H1 (cell line): ENCODE measurements at regions not wholly inside any gene's neighbourhood (a gene's known extent, or its start where the extent isn't known, plus 50 kb on each side); places are given as distances from the start of the nearest gene placed in this dataset.
A peak's percentile ranks its signal among the peaks of the same experiment; 100 is the strongest.

Experiments
- CTCF ChIA-PET: fragments of 300-600 bp; sonication (Branson Sonifier 250); formaldehyde crosslinking; loops from one replicate; lab custom pipeline; 2021; ENCODE audit not compliant: partially characterized antibody; lab: Charles Lee
- POLR2A ChIA-PET: fragments of 300-600 bp; sonication (Branson Sonifier 250); formaldehyde crosslinking; loops from one replicate; lab custom pipeline; 2021; ENCODE audit warnings: inconsistent platforms; ENCODE audit not compliant: partially characterized antibody; lab: Charles Lee
- DNase-seq, 2 experiments: peaks; one replicate each; pipeline versions ENCODE4 v3.0.0 to v3.0.0-alpha.2; 2010 to 2022; ENCODE audit warnings: low spot score in 2 of 2, low read depth in 1 of 2, mixed read lengths in 1 of 2
- FAIRE-seq: peaks from 2 replicates; lab custom pipeline; 2011; peaks lifted over from hg19 to GRCh38; lab: Jason Lieb, UNC
- H2AFZ ChIP-seq: 2 replicates; pipeline ENCODE4 v1.8.1; 2012; ENCODE audit warnings: low read length, inconsistent platforms
- H2AK5ac ChIP-seq: 2 replicates; pipeline ENCODE4 v1.6.1; 2013; ENCODE audit warnings: low read depth, low read length
- H2BK120ac ChIP-seq: replicated peaks from 2 replicates; pipeline ENCODE3; 2013; ENCODE audit warnings: low read depth, low read length, inconsistent platforms
- H2BK12ac ChIP-seq: 2 replicates; pipeline ENCODE4 v1.6.1; 2013; ENCODE audit warnings: low read depth, low read length
- H2BK15ac ChIP-seq: 2 replicates; pipeline ENCODE4 v1.6.1; 2013; ENCODE audit warnings: low read length
- H2BK20ac ChIP-seq: 2 replicates; pipeline ENCODE4 v1.6.1; 2013; ENCODE audit warnings: low read length
- H2BK5ac ChIP-seq: 2 replicates; pipeline ENCODE4 v1.6.1; 2013; ENCODE audit warnings: low read depth, low read length
- H3K14ac ChIP-seq: 2 replicates; pipeline ENCODE4 v1.6.1; 2013; ENCODE audit warnings: inconsistent platforms; ENCODE audit not compliant: insufficient read length
- H3K18ac ChIP-seq: 2 replicates; pipeline ENCODE4 v1.6.1; 2013; ENCODE audit warnings: low read length; ENCODE audit errors: extremely low read depth
- H3K23ac ChIP-seq: 2 replicates; pipeline ENCODE4 v1.6.1; 2013; ENCODE audit warnings: inconsistent platforms; ENCODE audit not compliant: insufficient read length
- H3K23me2 ChIP-seq: 2 replicates; pipeline ENCODE4 v1.6.1; 2013; ENCODE audit warnings: low read depth, low read length
- H3K27ac ChIP-seq: 2 replicates; pipeline ENCODE4 v1.6.1; 2011; ENCODE audit warnings: low read depth, low read length, inconsistent platforms
- H3K27me3 ChIP-seq, 4 experiments: replicated peaks in 1 of 4; 1 replicate in 1 of 4; 2 replicates in 3 of 4; pipeline versions ENCODE4 v1.6.1 to v1.8.1; 2011 to 2013; ENCODE audit warnings: low read length in 3 of 4, mild to moderate bottlenecking in 3 of 4, inconsistent platforms in 2 of 4, mixed read lengths in 2 of 4, moderate library complexity in 1 of 4; ENCODE audit not compliant: control insufficient read depth in 3 of 4, insufficient read depth in 3 of 4; ENCODE audit errors: extremely low read depth in 1 of 4
- H3K36me3 ChIP-seq, 4 experiments: 2 replicates each; pipeline versions ENCODE4 v1.6.1 to v1.8.1; 2011 to 2013; ENCODE audit warnings: mild to moderate bottlenecking in 4 of 4, low read length in 3 of 4, moderate library complexity in 2 of 4, control low read depth in 1 of 4, inconsistent platforms in 1 of 4; ENCODE audit not compliant: insufficient read depth in 4 of 4, control insufficient read depth in 2 of 4
- H3K4ac ChIP-seq: replicated peaks from 2 replicates; pipeline ENCODE3; 2013; ENCODE audit warnings: low read length, low read depth, mixed read lengths, inconsistent platforms; ENCODE audit not compliant: insufficient read length
- H3K4me1 ChIP-seq, 4 experiments: replicated peaks in 1 of 4; 1 replicate in 1 of 4; 2 replicates in 3 of 4; pipeline versions ENCODE4 v1.6.1 to v1.8.1; 2011 to 2013; ENCODE audit warnings: low read length in 3 of 4, inconsistent platforms in 2 of 4, mixed read lengths in 1 of 4; ENCODE audit not compliant: insufficient read depth in 4 of 4, control insufficient read depth in 3 of 4
- H3K4me2 ChIP-seq, 2 experiments: 2 replicates each; pipeline versions ENCODE4 v1.6.1 to v1.8.1; 2011 to 2013; ENCODE audit warnings: low read depth in 2 of 2, low read length in 2 of 2, control low read depth in 1 of 2, inconsistent platforms in 1 of 2, mild to moderate bottlenecking in 1 of 2; ENCODE audit not compliant: insufficient read depth in 1 of 2
- H3K4me3 ChIP-seq, 4 experiments: fragments of 200-600, 300-600 bp in 1 of 4; sonication (generic), shearing (Covaris generic), sonication (Bioruptor Twin) in 1 of 4; 2 replicates each; pipeline versions ENCODE4 v1.5.1 to v1.8.1; 2011 to 2016; ENCODE audit warnings: low read length in 4 of 4, low read depth in 3 of 4, control low read depth in 2 of 4, inconsistent platforms in 2 of 4, mild to moderate bottlenecking in 2 of 4, mixed read lengths in 1 of 4, moderate library complexity in 1 of 4; ENCODE audit not compliant: insufficient read depth in 2 of 4; ENCODE audit errors: extremely low read depth in 1 of 4
- H3K56ac ChIP-seq: replicated peaks from 2 replicates; pipeline ENCODE3; 2013; ENCODE audit warnings: low read depth, mild to moderate bottlenecking, mixed read lengths, low read length, inconsistent platforms; ENCODE audit not compliant: insufficient read length
- H3K79me1 ChIP-seq: 2 replicates; pipeline ENCODE4 v1.6.1; 2013; ENCODE audit warnings: low read depth, low read length, control low read depth
- H3K79me2 ChIP-seq, 2 experiments: 2 replicates each; pipeline versions ENCODE4 v1.6.1 to v1.8.1; 2012 to 2013; ENCODE audit warnings: low read length in 2 of 2, mild to moderate bottlenecking in 2 of 2, inconsistent platforms in 1 of 2; ENCODE audit not compliant: insufficient read depth in 2 of 2, control insufficient read depth in 1 of 2
- H3K9ac ChIP-seq, 4 experiments: replicated peaks in 1 of 4; 1 replicate in 1 of 4; 2 replicates in 3 of 4; pipeline versions ENCODE4 v1.6.1 to v1.8.1; 2011 to 2013; ENCODE audit warnings: low read depth in 3 of 4, low read length in 3 of 4, control low read depth in 2 of 4, mild to moderate bottlenecking in 2 of 4, moderate library complexity in 2 of 4, inconsistent platforms in 1 of 4; ENCODE audit errors: extremely low read depth in 1 of 4
- H3K9me3 ChIP-seq, 2 experiments: 2 replicates each; pipeline versions ENCODE4 v1.6.1 to v1.8.1; 2012 to 2013; ENCODE audit warnings: mild to moderate bottlenecking in 2 of 2, moderate library complexity in 2 of 2, control low read depth in 1 of 2, inconsistent platforms in 1 of 2, low read depth in 1 of 2, low read length in 1 of 2, mixed read lengths in 1 of 2; ENCODE audit not compliant: insufficient read depth in 2 of 2
- H4K20me1 ChIP-seq, 2 experiments: replicated peaks in 1 of 2; 2 replicates each; pipeline versions ENCODE3 to v1.8.1; 2011 to 2013; ENCODE audit warnings: inconsistent platforms in 2 of 2, low read length in 2 of 2, mild to moderate bottlenecking in 1 of 2; ENCODE audit not compliant: insufficient read depth in 2 of 2, control insufficient read depth in 1 of 2
- H4K5ac ChIP-seq: 2 replicates; pipeline ENCODE4 v1.6.1; 2013; ENCODE audit warnings: low read length, low read depth, mixed read lengths, inconsistent platforms; ENCODE audit not compliant: insufficient read length
- H4K8ac ChIP-seq: 2 replicates; pipeline ENCODE4 v1.8.0; 2013; ENCODE audit warnings: mild to moderate bottlenecking, moderate library complexity, low read length, inconsistent platforms; ENCODE audit not compliant: insufficient read depth; ENCODE audit errors: extremely low read depth
- H4K91ac ChIP-seq: replicated peaks from 2 replicates; pipeline ENCODE3; 2013; ENCODE audit warnings: low read length, mixed read lengths, inconsistent platforms; ENCODE audit not compliant: insufficient read length
- SP2 ChIP-seq: IDR thresholded peaks from 2 replicates; pipeline ENCODE4 v1.6.1; 2012; ENCODE audit warnings: mild to moderate bottlenecking, low read length, inconsistent platforms
- TAF1 ChIP-seq: IDR thresholded peaks from 2 replicates; pipeline ENCODE4 v1.6.1; 2011; ENCODE audit warnings: mild to moderate bottlenecking, low read depth, low read length
- WGBS, 2 experiments: shearing (Covaris generic) in 1 of 2; methylation state at CpG; one replicate each; pipeline versions ENCODE4 v1.1.6 to v1.1.7; 2013 to 2015; ENCODE audit warnings: low lambda C conversion rate in 2 of 2, mixed read lengths in 2 of 2, inconsistent platforms in 1 of 2, low coverage in 1 of 2, missing lambda C conversion rate in 1 of 2; ENCODE audit not compliant: insufficient replicate concordance in 2 of 2, insufficient coverage in 1 of 2, insufficient read length in 1 of 2; ENCODE audit errors: extremely low coverage in 1 of 2, missing lambda C conversion rate in 1 of 2; 5-methylcytosine and 5-hydroxymethylcytosine counted together

GRCh38 chr6:167664678-167665660, 161.7 kb upstream of the AFDN start:
- Histone ChIP-seq H2AK5ac (0 out of 2 replicates have a peak overlapping the region, but pooled peaks have one; percentile 82), H2AFZ (no peak overlapping the region), H3K18ac (no peak overlapping the region), H3K9me3 (no peaks in the 10 kb centered on the region), H3K27me3 (no peaks in the 10 kb centered on the region), H2BK12ac (no peak overlapping the region), H2BK5ac (no peak overlapping the region), H3K56ac (no peak overlapping the region), H3K79me1 (no peaks in the 10 kb centered on the region), H3K27ac (no peak overlapping the region), H3K14ac (no peak overlapping the region), H2BK120ac (no peak overlapping the region), H4K8ac (peak overlapping the region; percentile 23; the same call in 1 of the 2 replicates), H3K23ac (no peak overlapping the region), H2BK15ac (0 out of 2 replicates have a peak overlapping the region, but pooled peaks have one; percentile 65), H4K5ac (no peak overlapping the region), H3K4me3 (no peak overlapping the region), H3K23me2 (no peaks in the 10 kb centered on the region; the same call in 1 of the 2 replicates), H3K4me1 (peaks cover 0 to 2% (median 0%) of the 10 kb centered on the region in 4 experiments; a peak in 1 of 7 replicates), H3K79me2 (no peaks in the 10 kb centered on the region), H3K36me3 (no peaks in the 10 kb centered on the region), H4K20me1 (no peaks in the 10 kb centered on the region), H4K91ac (no peak overlapping the region), H3K4me2 (no peak overlapping the region), H3K4ac (no peak overlapping the region), H3K9ac (no peak overlapping the region), H2BK20ac (0 out of 2 replicates have a peak overlapping the region, but pooled peaks have one; percentile 21)
- CTCF ChIA-PET = interaction anchor here (1.4 kb wide), 1 partner anchor 9 kb away, joined by 3 read pairs; no protein-coding TSS in a partner anchor
- FAIRE-seq (no peak), DNase-seq (no peak)
- POLR2A ChIA-PET = no interaction called here
- WGBS, 2 experiments = 85% methylated on average over 15 of the region's 15 CpGs; no CpG with 5 or more reads in 1 of the 2 experiments
- TF ChIP-seq TAF1 (no peak), SP2 (no peak)
